A549 (cell line): ENCODE measurements at regions not wholly inside any gene's neighbourhood (a gene's known extent, or its start where the extent isn't known, plus 50 kb on each side); places are given as distances from the start of the nearest gene placed in this dataset.

ENCODE experiments used
- CTCF ChIP-seq: fragments of >200 bp; sonication (Bioruptor Twin); formaldehyde crosslinking; IDR thresholded peaks from 3 replicates; pipeline ENCODE4 v1.5.1; 2016
- HMGXB4 ChIP-seq: fragments of 250-450 bp; sonication (Bioruptor Pico); IDR thresholded peaks from 2 replicates; pipeline ENCODE4 v1.5.0; 2021; ENCODE audit warnings: mild to moderate bottlenecking, moderate library complexity, borderline replicate concordance
- KDM5A ChIP-seq: fragments of 200-600 bp; sonication (generic); IDR thresholded peaks from 2 replicates; pipeline ENCODE4 v1.6.1; 2016; ENCODE audit warnings: antibody characterized with exemption, mild to moderate bottlenecking
- MAX ChIP-seq: IDR thresholded peaks from 2 replicates; pipeline ENCODE4 v1.6.1; 2012
- PBX3 ChIP-seq: IDR thresholded peaks from 2 replicates; pipeline ENCODE4 v1.6.1; 2012
- PHF8 ChIP-seq: fragments of 200-600 bp; sonication (generic); IDR thresholded peaks from 2 replicates; pipeline ENCODE4 v1.6.1; 2016; ENCODE audit warnings: low read depth, mild to moderate bottlenecking, antibody characterized with exemption, moderate library complexity, borderline replicate concordance
- POLR2A ChIP-seq: IDR thresholded peaks from 2 replicates; pipeline ENCODE4 v1.6.1; 2012; ENCODE audit warnings: mild to moderate bottlenecking, low read length
- TP53 ChIP-seq: fragments of 250-450 bp; sonication (Bioruptor Pico); IDR thresholded peaks from 2 replicates; pipeline ENCODE4 v1.5.0; 2021; ENCODE audit warnings: mild to moderate bottlenecking, moderate library complexity
- ZNF302 ChIP-seq: fragments of 250-450 bp; sonication (Bioruptor Pico); IDR thresholded peaks from 2 replicates; pipeline ENCODE4 v1.9.0; 2021; ENCODE audit warnings: inconsistent platforms, mild to moderate bottlenecking, moderate library complexity

GRCh38 chr2:129229830-129230441, 749.5 kb upstream of the RAB6C start:
- TF ChIP-seq CTCF (no peak), PHF8 (no peak), TP53 (CRISPR knock-in tag) (no peak), POLR2A (no peak), ZNF302 (CRISPR knock-in tag) (no peak), HMGXB4 (CRISPR knock-in tag) (no peak), PBX3 (no peak), MAX (no peak), KDM5A (no peak)
